Activated CD8-positive, alpha-beta memory T cell treated with anti-CD3 and anti-CD28 coated beads, Interleukin-2, amount 50 U/mL, for 24 hours (primary cell): ENCODE measurements at regions not wholly inside any gene's neighbourhood (a gene's known extent, or its start where the extent isn't known, plus 50 kb on each side); places are given as distances from the start of the nearest gene placed in this dataset.
"Not testable (repeated sequence)": the region's sequence is repeated elsewhere in the genome, so short reads cannot be mapped to it uniquely, and the experiment has no call there.

Source experiments
- DNase-seq: peaks from one replicate; pipeline ENCODE4 v3.0.0-alpha.2; 2020; ENCODE audit errors: extremely low read depth

- DNase-seq = not testable (repeated sequence)
These were observed 304.2 kb downstream of the GOLGA6L6 start for GRCh38 chr15:20237256-20238020.

GRCh38 chr15:20235728-20236127, 305.9 kb downstream of the GOLGA6L6 start:
- not testable (repeated sequence) for DNase-seq

GRCh38 chr15:20234006-20234540, 307.5 kb downstream of the GOLGA6L6 start:
- DNase-seq = not testable (repeated sequence)

- not testable (repeated sequence) for DNase-seq
These were observed 309.1 kb downstream of the GOLGA6L6 start for GRCh38 chr15:20232457-20232856.

- DNase-seq = not testable (repeated sequence)
These were observed 310.9 kb downstream of the GOLGA6L6 start for GRCh38 chr15:20230656-20231055.

- DNase-seq = not testable (repeated sequence)
These were observed 312.8 kb downstream of the GOLGA6L6 start for GRCh38 chr15:20228791-20229190.

GRCh38 chr15:20227119-20227853, 314.3 kb downstream of the GOLGA6L6 start:
- DNase-seq = not testable (repeated sequence)

- DNase-seq = not testable (repeated sequence)
These were observed 315.1 kb downstream of the GOLGA6L6 start for GRCh38 chr15:20226531-20226930.

GRCh38 chr15:20221063-20221462, 320.5 kb downstream of the GOLGA6L6 start:
- DNase-seq = not testable (repeated sequence)

GRCh38 chr15:20219171-20219570, 322.4 kb downstream of the GOLGA6L6 start:
- DNase-seq = not testable (repeated sequence)

GRCh38 chr15:20215700-20216099, 325.9 kb downstream of the GOLGA6L6 start:
- DNase-seq = not testable (repeated sequence)

GRCh38 chr15:20214101-20214500, 327.5 kb downstream of the GOLGA6L6 start:
- not testable (repeated sequence) for DNase-seq

- not testable (repeated sequence) for DNase-seq
These were observed 330.1 kb downstream of the GOLGA6L6 start for GRCh38 chr15:20211508-20211907.

- DNase-seq = not testable (repeated sequence)
These were observed 331.6 kb downstream of the GOLGA6L6 start for GRCh38 chr15:20209973-20210372.

- DNase-seq = not testable (repeated sequence)
These were observed 334.0 kb downstream of the GOLGA6L6 start for GRCh38 chr15:20207607-20208006.

GRCh38 chr15:20207198-20207597, 334.4 kb downstream of the GOLGA6L6 start:
- DNase-seq = not testable (repeated sequence)

GRCh38 chr15:20204177-20204866, 337.3 kb downstream of the GOLGA6L6 start:
- not testable (repeated sequence) for DNase-seq

GRCh38 chr15:20203649-20204150, 337.9 kb downstream of the GOLGA6L6 start:
- DNase-seq = not testable (repeated sequence)

- DNase-seq = not testable (repeated sequence)
These were observed 346.9 kb downstream of the GOLGA6L6 start for GRCh38 chr15:20194591-20195198.

- DNase-seq = peak; percentile 20
These were observed 348.3 kb downstream of the GOLGA6L6 start for GRCh38 chr15:20192982-20193929.
